Skeletal muscle satellite cell (primary cell): ENCODE measurements at regions not wholly inside any gene's neighbourhood (a gene's known extent, or its start where the extent isn't known, plus 50 kb on each side); places are given as distances from the start of the nearest gene placed in this dataset.

Source experiments
- H3K27me3 ChIP-seq: 2 replicates; pipeline ENCODE4 v1.7.0; 2013; ENCODE audit warnings: low read length; ENCODE audit not compliant: control insufficient read depth, insufficient read depth
- H3K36me3 ChIP-seq: 2 replicates; pipeline ENCODE4 v1.7.0; 2013; ENCODE audit warnings: mild to moderate bottlenecking, control low read depth, low read length; ENCODE audit not compliant: insufficient read depth
- H3K4me1 ChIP-seq: 2 replicates; pipeline ENCODE4 v1.7.0; 2013; ENCODE audit warnings: low read length; ENCODE audit not compliant: control insufficient read depth, insufficient read depth
- H3K4me2 ChIP-seq: 2 replicates; pipeline ENCODE4 v1.7.0; 2013; ENCODE audit warnings: mild to moderate bottlenecking, low read length
- H3K4me3 ChIP-seq: 2 replicates; pipeline ENCODE4 v1.7.0; 2013; ENCODE audit warnings: low read length
- H3K9ac ChIP-seq: 2 replicates; pipeline ENCODE4 v1.7.0; 2013; ENCODE audit warnings: mild to moderate bottlenecking, low read depth, low read length, moderate library complexity
- H3K9me3 ChIP-seq: replicated peaks from 2 replicates; pipeline ENCODE4 v1.7.0; 2013; ENCODE audit warnings: mild to moderate bottlenecking, control low read depth, low read length

DNA sequence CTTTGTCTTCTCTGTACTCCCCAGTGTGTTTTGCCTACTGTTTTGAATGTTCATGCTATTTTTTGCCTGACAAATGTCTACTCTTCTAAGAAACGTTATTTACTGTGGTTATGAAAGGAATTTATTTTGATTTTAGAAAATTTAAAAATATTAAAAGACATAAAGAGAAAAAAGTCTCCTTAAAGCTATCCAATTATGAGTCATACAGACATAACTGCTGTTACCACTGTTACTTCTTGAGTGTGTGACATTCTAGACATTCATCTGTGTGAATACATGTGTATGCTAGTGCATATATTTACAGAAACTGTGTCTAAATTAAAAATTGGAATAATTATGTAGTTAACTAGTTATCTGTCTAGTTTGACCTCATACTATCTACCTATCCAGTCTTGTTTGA, 187.6 kb upstream of the SGCG start:
- Histone ChIP-seq H3K4me2 (no peak overlapping the region), H3K36me3 (no peaks in the 10 kb centered on the region), H3K27me3 (no peaks in the 10 kb centered on the region), H3K9ac (no peak overlapping the region), H3K9me3 (no peaks in the 10 kb centered on the region), H3K4me3 (no peak overlapping the region), H3K4me1 (no peaks in the 10 kb centered on the region)

DNA sequence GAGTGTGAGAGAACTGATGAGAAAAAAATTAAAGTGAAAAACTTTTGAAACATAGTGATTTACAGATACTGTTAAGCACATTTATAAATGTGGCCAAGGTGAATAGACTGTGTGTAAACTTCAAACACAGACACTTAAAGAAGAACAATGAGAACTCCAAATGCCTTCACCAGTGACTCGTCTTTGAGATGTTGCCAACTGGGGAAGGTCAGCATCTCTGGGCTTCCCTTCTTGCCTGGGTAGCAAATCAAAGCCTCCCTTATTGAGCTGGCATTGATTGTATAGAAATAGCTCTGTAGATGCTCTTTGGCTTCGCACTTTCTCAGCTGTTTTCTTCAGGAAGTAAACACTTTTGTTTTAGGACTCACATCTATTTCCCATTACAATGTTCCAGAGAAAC, 177.3 kb upstream of the SGCG start:
- Histone ChIP-seq H3K9ac (no peak overlapping the region), H3K4me3 (no peak overlapping the region), H3K4me1 (no peaks in the 10 kb centered on the region), H3K27me3 (no peaks in the 10 kb centered on the region), H3K9me3 (no peaks in the 10 kb centered on the region), H3K4me2 (no peak overlapping the region), H3K36me3 (no peaks in the 10 kb centered on the region)

GRCh38 chr13:23007426-23007825, 173.4 kb upstream of the SGCG start:
- no peak overlapping the region for H3K4me2 ChIP-seq
- no peaks in the 10 kb centered on the region for H3K4me1 ChIP-seq
- no peak overlapping the region for H3K9ac ChIP-seq
- H3K9me3 ChIP-seq, result no peaks in the 10 kb centered on the region
- no peak overlapping the region for H3K4me3 ChIP-seq
- no peaks in the 10 kb centered on the region for H3K36me3 ChIP-seq
- no peaks in the 10 kb centered on the region for H3K27me3 ChIP-seq

GRCh38 chr13:23018143-23018542, 162.6 kb upstream of the SGCG start:
- Histone ChIP-seq H3K27me3 (no peaks in the 10 kb centered on the region), H3K4me2 (no peak overlapping the region)

DNA sequence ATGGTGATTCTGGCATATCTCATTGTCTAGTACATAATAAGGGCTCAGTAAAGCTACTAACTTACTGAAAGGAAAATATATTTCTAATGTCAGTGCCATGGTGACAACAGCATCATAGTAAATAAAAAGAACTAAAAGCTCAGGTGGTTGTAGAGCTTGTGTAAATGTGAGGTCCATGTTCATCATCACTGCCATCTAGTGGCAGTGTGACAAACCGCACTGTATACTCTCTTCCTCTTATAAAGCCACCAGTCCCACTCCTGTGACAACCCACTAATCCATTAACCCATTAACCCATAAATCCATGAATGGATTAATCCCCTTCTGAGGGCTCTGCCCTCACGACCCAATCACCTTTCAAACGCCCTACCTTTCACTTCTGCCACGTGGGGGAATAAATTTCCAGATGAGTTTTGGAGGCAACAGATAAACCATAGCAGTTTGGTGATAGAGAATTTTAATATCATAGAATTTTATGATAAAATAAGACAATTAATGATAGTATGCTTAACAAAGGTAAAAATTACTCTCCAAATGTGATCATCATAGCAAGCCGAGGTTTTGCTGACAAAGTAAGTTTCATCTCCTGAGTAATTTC, 160.4 kb upstream of the SGCG start:
- Histone ChIP-seq H3K27me3 (no peaks in the 10 kb centered on the region), H3K4me1 (no peaks in the 10 kb centered on the region), H3K36me3 (no peaks in the 10 kb centered on the region), H3K9me3 (no peaks in the 10 kb centered on the region), H3K4me3 (no peak overlapping the region), H3K4me2 (no peak overlapping the region), H3K9ac (no peak overlapping the region)

More at GRCh38 chr13:23018143-23018542, 162.6 kb upstream of the SGCG start:
- H3K4me1 ChIP-seq, result no peaks in the 10 kb centered on the region
- no peaks in the 10 kb centered on the region for H3K9me3 ChIP-seq
- no peaks in the 10 kb centered on the region for H3K36me3 ChIP-seq
- H3K4me3 ChIP-seq, result no peak overlapping the region
- H3K9ac ChIP-seq, result no peak overlapping the region

DNA sequence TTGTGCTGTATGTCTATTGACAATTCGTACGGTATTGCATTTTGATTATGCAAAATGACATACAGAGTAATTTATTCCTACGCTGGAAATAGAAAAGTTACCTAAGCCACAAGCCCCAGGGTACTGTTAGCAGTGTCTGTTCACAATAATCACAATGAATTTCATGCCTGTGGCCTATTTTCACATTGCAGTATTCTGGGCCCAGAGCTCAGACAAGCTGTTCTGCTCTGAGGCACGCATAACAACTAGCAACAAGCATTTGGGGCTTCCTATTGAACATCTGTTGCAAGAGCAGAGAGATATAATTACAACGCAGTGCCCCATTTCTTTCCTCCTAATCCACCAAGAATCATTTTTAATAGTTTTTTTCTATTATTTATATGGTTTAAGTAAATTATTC, 158.9 kb upstream of the SGCG start:
- Histone ChIP-seq H3K4me1 (no peaks in the 10 kb centered on the region), H3K9ac (no peak overlapping the region), H3K36me3 (no peaks in the 10 kb centered on the region), H3K9me3 (no peaks in the 10 kb centered on the region), H3K4me3 (no peak overlapping the region), H3K4me2 (no peak overlapping the region), H3K27me3 (no peaks in the 10 kb centered on the region)

- no peaks in the 10 kb centered on the region for H3K36me3 ChIP-seq
- no peak overlapping the region for H3K4me2 ChIP-seq
Measured at GRCh38 chr13:23022704-23023103, 158.1 kb upstream of the SGCG start.

DNA sequence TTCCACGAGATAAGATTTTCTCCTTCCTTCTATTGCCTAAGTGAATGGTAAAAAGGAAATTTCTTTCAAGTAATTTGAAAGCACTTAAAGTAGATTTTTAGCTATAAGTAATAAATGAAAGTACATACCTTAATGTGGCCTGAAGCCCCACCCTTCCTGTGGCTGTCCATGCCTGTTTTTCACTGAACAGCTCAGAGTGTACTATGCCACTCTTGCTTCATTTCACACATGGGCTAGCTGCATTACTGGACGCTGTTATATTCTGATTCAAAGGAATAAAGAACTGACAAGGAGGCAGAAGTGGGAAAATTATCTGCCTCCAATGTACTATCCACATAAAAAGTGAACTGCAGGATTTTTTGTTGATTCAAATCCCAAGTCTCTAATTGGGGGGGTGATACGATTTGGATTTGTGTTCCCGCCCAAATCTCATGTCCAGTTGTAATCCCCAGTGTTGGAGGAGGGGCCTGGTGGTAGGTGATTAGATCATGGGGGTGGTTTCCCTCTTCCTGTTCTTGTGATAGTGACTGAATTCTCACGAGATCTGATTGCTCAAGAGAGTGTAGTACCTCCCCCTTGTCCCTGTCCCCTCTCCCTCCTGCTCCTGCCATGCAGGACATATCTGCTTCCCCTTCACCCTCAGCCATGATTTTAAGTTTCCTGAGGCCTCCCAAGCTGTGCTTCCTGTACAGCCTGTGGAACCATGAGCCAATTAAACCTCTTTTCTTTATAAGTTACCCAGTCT, 154.7 kb upstream of the SGCG start:
- Histone ChIP-seq H3K36me3 (no peaks in the 10 kb centered on the region), H3K9me3 (no peaks in the 10 kb centered on the region), H3K4me2 (no peak overlapping the region), H3K4me3 (no peak overlapping the region), H3K9ac (no peak overlapping the region), H3K27me3 (no peaks in the 10 kb centered on the region), H3K4me1 (no peaks in the 10 kb centered on the region)

More at GRCh38 chr13:23022704-23023103, 158.1 kb upstream of the SGCG start:
- no peaks in the 10 kb centered on the region for H3K9me3 ChIP-seq
- no peak overlapping the region for H3K4me3 ChIP-seq
- H3K4me1 ChIP-seq, result no peaks in the 10 kb centered on the region
- H3K27me3 ChIP-seq, result no peaks in the 10 kb centered on the region
- no peak overlapping the region for H3K9ac ChIP-seq

DNA sequence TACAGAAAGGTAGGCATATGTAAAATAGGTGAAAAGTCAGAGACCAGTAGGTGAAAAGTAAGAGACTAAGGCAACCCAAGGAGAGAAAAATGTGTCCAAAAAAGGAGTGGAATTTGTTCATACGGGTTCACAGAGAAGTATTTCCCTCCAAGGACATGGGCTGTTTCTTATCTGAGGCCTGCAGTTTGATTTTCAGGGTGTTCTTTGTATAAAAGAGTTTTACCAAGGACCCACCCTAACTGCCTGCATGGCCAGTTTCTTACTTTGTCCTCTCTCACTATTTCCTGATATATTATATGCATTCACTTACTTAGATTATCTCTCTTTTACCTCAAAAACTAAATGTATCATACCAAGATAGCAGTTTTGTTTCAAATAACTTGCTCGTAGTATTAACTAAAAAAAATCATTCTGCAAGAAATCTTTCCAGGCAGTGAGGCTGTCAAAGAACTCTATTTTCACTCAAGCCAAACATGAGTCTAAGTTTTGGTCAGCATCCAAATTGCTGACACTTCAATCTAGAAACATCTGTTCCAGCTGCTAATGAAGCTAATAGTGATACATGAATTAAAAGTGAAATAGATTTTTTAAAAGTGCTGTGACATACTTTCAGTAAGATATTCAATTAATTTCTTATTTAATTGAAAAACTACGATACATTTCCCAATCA, 141.4 kb upstream of the SGCG start:
- no peaks in the 10 kb centered on the region for H3K36me3 ChIP-seq
- H3K4me1 ChIP-seq, result no peaks in the 10 kb centered on the region
- H3K27me3 ChIP-seq, result no peaks in the 10 kb centered on the region
- no peak overlapping the region for H3K9ac ChIP-seq
- H3K9me3 ChIP-seq, result no peaks in the 10 kb centered on the region
- no peak overlapping the region for H3K4me2 ChIP-seq
- H3K4me3 ChIP-seq, result no peak overlapping the region

- H3K4me3 ChIP-seq, result no peak overlapping the region
- no peaks in the 10 kb centered on the region for H3K4me1 ChIP-seq
- H3K27me3 ChIP-seq, result no peaks in the 10 kb centered on the region
- H3K9ac ChIP-seq, result no peak overlapping the region
- no peaks in the 10 kb centered on the region for H3K9me3 ChIP-seq
- H3K4me2 ChIP-seq, result no peak overlapping the region
- H3K36me3 ChIP-seq, result no peaks in the 10 kb centered on the region
Measured at GRCh38 chr13:23042181-23042580, 138.6 kb upstream of the SGCG start.

- Histone ChIP-seq H3K27me3 (no peaks in the 10 kb centered on the region), H3K9ac (no peak overlapping the region), H3K4me2 (no peak overlapping the region), H3K4me3 (no peak overlapping the region), H3K4me1 (no peaks in the 10 kb centered on the region), H3K9me3 (no peaks in the 10 kb centered on the region), H3K36me3 (no peaks in the 10 kb centered on the region)
Measured at GRCh38 chr13:23044906-23045305, 135.9 kb upstream of the SGCG start.
